HG03442 (cell line): ENCODE measurements at regions not wholly inside any gene's neighbourhood (a gene's known extent, or its start where the extent isn't known, plus 50 kb on each side); places are given as distances from the start of the nearest gene placed in this dataset.
"Not testable (repeated sequence)": the region's sequence is repeated elsewhere in the genome, so short reads cannot be mapped to it uniquely, and the experiment has no call there.

Experiments
- ATAC-seq: cut with Tn5 transposase; IDR thresholded peaks from one replicate; pipeline ENCODE4 v1.9.1; 2021; ENCODE audit warnings: mild to moderate bottlenecking, moderate library complexity; ENCODE audit not compliant: unreplicated experiment

DNA sequence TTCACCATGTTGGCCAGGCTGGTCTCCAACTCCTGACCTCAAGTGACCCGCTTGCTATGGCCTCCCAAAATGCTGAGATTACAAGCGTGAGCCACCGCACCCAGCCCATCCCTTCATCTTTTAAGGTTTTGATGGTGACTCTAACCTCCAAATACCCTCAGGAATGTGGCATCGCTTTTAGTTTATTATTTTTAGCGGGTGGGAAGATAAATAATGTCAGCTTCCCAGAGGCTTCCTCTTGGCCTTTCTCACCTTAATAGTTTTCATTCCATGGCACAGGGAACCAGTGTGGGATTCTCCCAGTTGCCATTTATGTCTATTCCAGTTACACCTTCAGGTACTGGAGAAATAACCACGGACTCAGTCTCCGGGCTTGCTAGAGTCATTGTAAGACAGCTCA is 92.1 kb upstream of the LRRN2 start:
- ATAC-seq: no peak

DNA sequence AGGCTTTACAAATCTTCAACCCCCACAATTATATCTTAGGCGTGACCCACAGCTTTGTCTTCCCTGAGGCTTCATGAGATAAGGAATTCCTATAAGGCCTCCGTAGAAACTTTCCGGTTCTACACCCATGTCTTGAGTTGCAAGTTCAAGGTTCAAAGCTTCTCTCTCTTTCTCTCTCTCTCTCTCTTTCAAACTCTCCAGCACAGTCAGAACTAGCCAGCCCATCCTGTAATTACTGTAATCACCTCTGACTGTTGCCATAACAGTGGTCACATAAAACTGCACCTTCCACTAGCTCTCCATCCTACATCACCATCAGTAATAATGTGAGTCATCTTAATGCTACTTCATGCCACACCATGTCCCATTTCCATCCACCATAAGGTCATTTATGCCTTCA is 90.0 kb upstream of the NFASC start:
- no peak for ATAC-seq

GRCh38 chr1:204782118-204782700 is 88.5 kb upstream of the NFASC start:
- ATAC-seq: no peak

GRCh38 chr1:204785023-204785422 is 85.6 kb upstream of the NFASC start:
- ATAC-seq: not testable (repeated sequence)

GRCh38 chr1:204788470-204788869 is 82.2 kb upstream of the NFASC start:
- no peak for ATAC-seq

DNA sequence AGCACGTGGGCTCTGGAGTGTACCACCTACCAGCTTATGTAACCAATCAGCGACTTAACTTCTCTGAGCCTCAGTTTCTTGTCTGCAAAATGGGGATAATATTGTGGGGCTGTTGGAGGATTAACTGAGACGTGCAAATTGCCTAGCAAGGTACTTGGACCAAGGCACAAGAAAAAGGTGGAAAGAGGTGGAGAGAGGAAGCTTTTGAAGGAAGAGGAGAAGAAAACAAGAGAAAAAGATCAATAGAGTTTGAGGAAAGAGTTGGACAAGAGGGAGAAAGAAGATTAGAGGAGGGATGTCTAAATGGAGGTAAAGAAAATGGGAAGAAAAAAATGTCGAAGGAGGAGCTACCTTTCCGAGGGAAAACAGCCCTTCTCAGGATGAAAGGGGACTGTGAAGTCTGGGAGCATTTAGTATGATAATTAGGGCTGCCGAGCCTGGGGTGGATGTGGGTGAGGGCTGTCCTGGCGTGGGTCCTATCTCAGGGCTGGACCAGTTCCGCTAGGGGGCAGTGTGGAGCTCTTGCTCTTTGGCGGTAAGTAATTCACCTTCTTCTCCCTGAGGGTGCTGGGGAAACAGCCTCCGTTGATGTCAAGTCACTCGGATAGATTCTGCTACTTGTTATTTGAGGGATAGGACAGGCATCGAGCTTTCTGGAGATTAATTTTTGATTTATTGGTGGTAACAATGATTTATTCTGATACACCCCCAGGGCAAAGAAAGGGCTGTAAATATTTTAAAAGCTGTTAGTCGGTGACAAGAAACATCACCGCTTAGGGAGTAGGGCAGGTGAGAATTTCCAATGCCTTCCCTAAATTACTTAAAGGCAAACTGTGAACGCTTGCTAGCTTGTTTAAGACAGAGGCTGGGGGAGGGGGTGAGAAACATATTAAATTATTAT is 79.0 kb upstream of the NFASC start:
- ATAC-seq: no peak

DNA sequence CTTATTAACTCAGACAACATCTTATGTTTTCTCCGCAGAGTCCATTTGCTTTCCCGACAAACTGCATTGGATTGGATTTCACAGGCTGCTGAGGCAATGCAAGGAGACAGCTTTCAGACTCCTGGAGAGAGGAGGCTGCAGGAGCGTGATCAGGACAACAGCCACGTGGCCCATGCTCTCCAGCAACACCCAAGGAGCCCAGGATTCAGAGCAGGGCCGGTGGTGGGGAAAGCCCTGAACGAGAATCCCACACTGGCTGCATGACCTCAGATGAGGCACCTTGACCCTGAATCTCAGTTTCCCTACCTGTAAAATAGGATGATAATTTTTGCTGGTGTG is 78.3 kb upstream of the NFASC start:
- ATAC-seq: no peak

GRCh38 chr1:204793259-204793914 is 77.3 kb upstream of the NFASC start:
- ATAC-seq: no peak

DNA sequence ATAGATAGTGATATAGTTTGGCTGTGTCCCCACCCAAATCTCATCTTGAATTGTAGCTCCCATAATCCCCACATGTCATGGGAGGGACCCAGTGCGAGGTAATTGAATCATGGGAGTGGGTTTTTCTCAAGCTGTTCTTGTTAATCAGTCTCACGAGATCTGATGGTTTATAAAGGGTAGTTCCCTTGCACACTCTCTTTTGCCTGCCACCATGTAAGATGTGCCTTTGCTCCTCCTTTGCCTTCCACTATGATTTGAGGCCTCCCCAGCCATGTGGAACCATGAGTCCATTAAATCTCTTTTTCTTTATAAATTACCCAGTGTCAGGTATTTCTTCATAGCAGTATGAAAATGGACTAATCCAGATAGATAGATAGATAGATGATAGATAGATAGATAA is 73.8 kb upstream of the NFASC start:
- ATAC-seq: not testable (repeated sequence)

DNA sequence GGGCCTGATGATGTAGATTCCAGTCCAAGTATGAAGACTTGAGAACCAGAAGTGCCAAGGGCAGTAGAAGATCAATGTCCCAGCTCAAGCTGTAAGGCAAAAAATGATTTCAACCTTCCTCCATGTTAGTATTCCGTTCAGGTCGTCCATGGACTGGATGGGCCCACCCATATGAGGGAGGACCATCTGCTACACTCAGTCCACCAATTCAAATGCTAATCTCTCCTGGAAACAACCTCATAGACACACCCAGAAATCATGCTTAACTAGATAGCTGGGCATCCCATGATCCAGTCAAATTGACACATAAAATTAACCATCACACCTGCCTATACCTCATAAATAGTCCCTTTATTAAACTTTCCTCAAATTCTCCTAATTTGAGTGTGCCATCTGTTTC is 73.3 kb upstream of the NFASC start:
- ATAC-seq: no peak

DNA sequence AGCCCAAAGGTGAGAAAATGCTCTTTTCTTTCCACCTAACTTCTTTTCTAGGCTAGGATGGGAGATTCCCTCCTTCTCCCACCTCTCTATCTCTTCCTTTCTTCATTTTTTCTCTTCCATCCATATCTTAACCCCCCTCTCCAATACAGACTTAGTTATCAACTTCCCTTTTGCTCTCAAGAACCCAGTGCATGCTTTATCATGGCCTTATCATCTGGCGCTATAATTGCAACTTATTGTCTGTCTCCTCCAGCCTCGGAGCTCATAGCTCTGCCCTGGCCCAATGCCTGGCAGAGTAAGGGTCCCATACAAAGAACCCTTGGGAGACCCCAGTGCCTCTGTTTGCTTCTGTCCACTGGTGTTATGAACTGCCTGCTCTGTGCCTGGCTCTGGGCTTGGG is 71.0 kb upstream of the NFASC start:
- no peak for ATAC-seq

DNA sequence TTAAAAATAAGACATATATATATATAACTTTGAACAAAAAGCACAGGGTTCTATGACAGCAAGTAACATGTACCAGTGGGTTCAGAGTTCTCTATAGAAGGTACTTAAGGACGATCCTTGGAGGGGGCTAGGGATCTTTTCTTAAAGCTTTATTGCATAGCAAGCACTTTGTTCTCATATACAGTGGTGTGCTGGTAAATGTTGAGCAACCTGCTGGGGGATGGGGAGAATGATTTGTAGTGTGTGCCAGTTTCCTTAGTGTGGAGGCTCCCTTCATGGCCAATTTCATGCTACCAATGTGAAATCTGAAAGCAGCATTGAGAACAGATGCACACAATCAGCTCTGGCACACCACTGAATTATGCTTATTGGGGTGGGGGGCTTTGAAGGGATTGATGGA is 69.5 kb upstream of the NFASC start:
- ATAC-seq: no peak

DNA sequence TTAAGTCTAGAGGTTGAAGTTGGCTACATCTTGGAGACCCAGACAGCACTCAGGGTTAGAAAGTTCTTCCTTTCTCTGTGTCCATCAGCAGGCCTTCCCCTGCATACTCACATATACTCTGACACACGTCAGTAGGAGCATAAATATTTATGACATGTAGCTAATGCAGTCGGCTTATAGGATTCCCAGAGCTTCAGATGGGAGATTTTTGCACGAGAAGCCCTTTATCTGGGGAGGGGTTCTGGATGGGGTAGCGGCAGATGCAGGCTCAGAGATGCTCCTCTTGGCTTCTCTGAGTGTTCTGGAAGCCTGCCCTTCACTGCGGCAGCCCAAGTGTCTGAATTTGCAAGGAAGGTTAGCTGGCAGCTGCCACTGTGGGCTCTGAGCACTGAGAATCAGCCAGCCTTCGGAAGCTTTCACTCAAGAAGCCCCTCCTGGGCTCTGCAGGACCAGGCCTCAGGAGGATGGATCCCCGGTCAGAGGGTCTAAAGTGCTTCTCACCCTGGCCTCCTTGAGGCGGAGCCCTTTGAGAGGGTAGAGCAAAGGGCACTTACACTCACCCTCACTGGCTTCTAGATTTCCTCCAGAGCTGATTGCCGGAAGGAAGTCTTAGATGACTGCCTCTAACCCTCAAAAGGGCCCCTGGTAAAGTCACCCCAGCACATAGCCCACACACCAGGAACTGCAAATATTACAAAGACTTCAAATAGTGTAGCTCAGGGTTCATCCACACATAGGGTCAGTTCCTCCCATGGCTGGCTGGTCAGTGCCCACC is 68.1 kb upstream of the NFASC start:
- ATAC-seq: no peak

GRCh38 chr1:204803607-204804006 is 67.1 kb upstream of the NFASC start:
- no peak for ATAC-seq

GRCh38 chr1:204806943-204807687 is 63.5 kb upstream of the NFASC start:
- peak; percentile 88 for ATAC-seq

- ATAC-seq: no peak
These were observed 61.2 kb upstream of the NFASC start for GRCh38 chr1:204809488-204809887.

GRCh38 chr1:204812842-204813241 is 57.8 kb upstream of the NFASC start:
- no peak for ATAC-seq

- ATAC-seq: no peak
These were observed 57.1 kb upstream of the NFASC start for GRCh38 chr1:204813522-204813921.

DNA sequence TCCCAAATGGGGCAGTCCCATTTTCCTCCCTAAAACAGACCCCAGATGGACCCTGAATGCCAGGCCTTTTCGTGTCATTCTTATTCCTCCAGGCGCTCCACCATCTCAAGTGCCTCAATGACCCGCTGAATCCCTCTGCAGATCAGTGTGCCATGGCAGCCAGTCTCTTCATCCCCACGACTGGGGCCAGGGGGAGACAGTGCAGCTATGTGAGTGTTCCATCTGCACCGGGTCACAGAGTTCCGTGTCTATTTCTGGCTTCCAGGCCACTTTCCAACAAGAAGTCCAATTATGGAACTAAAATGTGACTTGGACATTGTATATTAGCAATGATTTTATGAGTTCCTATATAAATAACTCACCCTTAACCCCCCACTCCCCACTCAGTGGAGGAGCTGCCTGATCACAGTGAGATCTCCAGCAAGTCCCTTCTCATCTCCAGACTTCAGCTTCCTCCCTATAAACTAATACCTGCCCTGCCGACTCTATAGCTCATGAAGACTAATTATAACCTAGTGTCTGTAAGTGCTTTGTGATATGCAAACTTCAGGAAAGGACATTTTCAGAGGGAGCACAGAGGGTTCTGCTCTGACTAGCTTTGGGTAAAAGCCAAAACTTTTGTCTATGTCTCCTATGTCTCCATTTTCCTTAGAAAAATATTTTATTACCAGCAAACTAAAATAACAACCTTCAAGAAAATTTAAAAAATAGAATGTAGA is 56.3 kb upstream of the NFASC start:
- ATAC-seq: no peak

DNA sequence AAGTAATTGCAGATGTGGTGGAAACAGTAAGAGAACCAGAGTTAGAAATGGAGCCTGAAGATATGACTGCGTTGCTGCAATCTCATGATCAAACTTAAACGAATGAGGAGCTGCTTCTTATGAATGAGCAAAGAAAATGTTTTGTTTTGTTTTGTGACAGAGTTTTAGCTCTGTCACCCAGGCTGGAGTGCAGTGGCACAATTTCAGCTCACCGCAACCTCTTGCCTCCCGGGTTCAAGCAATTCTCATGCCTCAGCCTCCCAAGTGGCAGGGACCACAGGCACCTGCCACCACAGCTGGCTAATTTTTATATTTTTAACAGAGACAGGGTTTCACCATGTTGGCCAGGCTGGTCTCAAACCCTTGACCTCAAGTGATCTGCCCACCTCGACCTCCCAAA is 53.3 kb upstream of the NFASC start:
- ATAC-seq: no peak
